ENCODE measurements at regions not wholly inside any gene's neighbourhood (a gene's known extent, or its start where the extent isn't known, plus 50 kb on each side); places are given as distances from the start of the nearest gene placed in this dataset.

GRCh38 chr6:144578385-144579350 is 293.5 kb downstream of the UTRN start:
- DNase-seq (ENCODE audit: low spot score): no peak

GRCh38 chr6:144580039-144580438 is 294.9 kb downstream of the UTRN start:
- DNase-seq (ENCODE audit: low spot score): no peak

DNA sequence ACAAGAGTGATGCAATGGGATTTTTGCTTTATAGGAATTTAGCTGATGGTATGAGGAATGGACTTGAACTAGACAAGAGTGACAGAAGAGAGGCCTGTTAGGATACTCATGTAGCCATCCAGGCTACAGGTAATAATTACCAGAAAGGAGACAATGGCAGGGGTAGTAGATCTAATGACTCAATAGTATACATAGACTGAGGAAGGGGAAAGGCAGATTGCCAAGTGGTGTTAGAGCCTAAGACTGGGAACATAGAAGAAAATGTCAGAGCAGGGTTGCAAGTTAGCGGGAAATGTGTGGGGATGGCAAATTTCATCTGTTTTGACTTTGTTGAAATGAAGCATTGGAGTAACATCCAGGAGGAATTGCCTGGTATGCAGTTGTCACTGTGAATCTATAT is 295.6 kb downstream of the UTRN start:
- DNase-seq (ENCODE audit: low spot score): no peak

GRCh38 chr6:144581812-144582537 is 296.8 kb downstream of the UTRN start:
- no peak for DNase-seq (ENCODE audit: low spot score)

DNA sequence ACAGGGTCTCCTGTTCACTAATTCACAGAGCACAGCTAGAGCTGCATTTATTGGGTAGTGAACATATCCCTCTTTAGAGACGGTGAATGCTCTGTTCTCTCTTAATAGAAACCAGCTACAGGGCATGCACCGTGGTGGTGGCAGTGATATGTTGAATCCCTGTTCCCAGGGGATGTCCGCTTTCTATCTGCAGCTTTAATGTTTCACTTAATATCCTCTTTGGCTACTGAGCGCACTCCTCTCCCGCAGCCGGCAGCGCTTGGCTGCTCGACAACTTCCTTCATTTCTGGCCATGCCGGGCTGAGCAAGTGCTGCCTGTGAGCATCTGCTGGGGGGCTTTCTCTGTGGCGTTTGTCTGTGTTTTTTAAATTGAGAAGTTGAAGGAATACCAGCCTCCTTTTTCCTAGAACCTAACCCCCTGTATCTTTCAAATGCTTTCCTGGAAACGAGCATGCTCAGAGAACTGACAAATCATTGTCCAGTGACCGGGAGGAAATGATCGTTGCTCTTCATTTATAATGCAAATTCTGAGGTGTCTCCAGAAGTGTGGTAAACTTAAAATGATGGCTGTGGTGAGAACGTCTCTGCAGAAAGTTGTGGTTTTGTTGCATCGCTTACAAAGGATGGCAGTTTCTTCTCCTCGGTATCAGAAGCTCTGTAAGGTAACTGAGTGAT is 297.9 kb downstream of the UTRN start:
- DNase-seq (ENCODE audit: low spot score): no peak

- DNase-seq (ENCODE audit: low spot score): no peak
These were observed 298.4 kb downstream of the UTRN start for GRCh38 chr6:144583614-144583954.

GRCh38 chr6:144585217-144585814 is 300.2 kb downstream of the UTRN start:
- DNase-seq (ENCODE audit: low spot score): no peak

- DNase-seq (ENCODE audit: low spot score): no peak
These were observed 301.9 kb downstream of the UTRN start for GRCh38 chr6:144586986-144587385.

GRCh38 chr6:144588697-144589325 is 303.7 kb downstream of the UTRN start:
- DNase-seq (ENCODE audit: low spot score): no peak

DNA sequence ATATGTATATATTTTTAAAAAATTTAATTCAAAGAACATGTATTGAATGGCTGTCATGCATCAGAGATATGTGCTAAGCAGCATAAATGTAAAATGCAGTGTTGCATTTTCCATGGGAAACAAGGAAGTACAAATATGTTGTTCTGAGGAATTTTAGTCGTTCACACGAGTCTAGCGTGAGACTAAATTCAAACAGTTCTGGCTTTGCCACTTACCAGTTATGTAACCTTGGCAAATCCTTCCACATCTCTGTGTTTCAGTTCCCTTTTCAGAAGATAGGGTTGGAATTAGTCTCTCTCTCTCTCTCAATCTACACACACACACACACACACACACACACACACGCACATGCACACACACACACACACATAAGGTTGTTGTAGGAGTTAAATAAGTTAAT is 305.4 kb downstream of the UTRN start:
- no peak for DNase-seq (ENCODE audit: low spot score)

GRCh38 chr6:144593392-144593791 is 308.3 kb downstream of the UTRN start:
- DNase-seq (ENCODE audit: low spot score): no peak

DNA sequence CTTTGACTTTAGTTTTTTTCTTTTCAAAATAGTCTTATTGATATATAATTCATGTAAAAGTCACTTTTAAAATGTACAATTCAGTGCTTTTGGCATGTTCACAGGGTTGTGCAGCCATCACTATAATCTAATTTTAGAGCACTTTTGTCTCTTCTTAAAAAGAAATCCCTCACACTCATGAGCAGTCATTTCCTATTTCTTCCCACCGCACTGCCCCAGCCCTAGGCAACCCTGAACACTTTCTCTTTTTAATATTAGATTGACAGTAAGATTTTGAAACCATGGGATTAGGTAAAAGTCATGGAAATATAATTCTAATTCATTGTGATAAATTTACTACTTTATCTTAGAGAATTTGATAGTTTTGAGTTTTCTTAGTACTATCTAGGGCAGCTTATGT is 309.4 kb downstream of the UTRN start:
- DNase-seq (ENCODE audit: low spot score): no peak

- no peak for DNase-seq (ENCODE audit: low spot score)
These were observed 310.1 kb downstream of the UTRN start for GRCh38 chr6:144595266-144595665.

DNA sequence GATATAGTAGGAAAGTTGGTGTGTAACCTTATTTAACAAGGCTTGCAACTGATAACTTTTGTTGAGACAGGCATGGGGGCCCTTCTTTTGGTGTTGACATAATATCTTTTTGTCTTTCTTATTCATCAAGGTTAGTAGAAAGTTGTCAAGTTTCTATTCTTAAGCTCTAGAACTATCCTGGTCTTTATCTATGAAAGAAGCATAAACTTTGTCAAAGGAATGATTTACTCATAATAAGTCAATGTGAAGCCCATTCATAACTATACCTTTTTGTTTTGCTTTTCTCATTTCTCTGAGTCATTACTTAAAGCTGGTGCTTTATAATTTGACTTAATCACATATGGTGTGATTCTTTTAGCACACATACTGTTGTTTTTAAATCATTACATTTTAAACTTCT is 312.4 kb downstream of the UTRN start:
- no peak for DNase-seq (ENCODE audit: low spot score)

GRCh38 chr6:144599615-144600014 is 314.5 kb downstream of the UTRN start:
- no peak for DNase-seq (ENCODE audit: low spot score)

DNA sequence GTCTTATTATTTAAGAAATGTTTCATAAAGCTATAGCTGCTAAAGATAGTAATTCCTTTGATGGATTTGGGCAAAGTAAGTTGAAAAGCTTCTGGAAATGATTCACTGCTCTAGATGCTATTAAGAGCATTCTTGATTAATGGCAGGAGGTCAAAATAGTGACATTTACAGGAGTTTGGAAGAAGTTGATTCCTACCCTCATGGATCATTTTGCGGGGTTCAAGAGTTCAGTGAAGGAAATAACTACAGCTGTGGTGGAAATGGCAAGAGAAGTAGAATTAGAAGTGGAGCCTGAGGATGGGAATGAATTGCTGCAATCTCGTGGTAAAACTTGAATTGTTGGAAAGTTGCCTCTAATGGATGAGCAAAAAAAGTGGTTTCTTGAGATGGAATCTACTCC is 316.1 kb downstream of the UTRN start:
- no peak for DNase-seq (ENCODE audit: low spot score)

GRCh38 chr6:144602523-144603180 is 317.5 kb downstream of the UTRN start:
- no peak for DNase-seq (ENCODE audit: low spot score)

DNA sequence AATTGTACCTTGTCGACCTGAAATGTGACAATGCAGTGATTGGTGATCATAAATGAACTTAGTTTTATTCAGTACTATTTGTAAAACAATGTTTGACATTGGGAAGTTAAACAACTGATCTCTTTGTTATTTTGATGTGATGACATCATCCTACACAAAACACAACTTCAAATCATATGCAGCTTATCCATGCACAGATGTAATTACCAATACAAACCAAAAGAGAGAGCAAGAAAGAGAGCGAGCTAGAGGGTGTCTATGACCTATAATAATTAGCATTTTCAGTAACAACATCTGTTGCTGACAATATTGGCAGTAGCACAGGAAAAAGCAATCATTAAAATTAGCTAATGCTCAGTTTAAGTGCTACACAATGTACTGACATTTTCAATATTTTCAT is 320.9 kb downstream of the UTRN start:
- no peak for DNase-seq (ENCODE audit: low spot score)

GRCh38 chr6:144607998-144608735 is 323.0 kb downstream of the UTRN start:
- no peak for DNase-seq (ENCODE audit: low spot score)

DNA sequence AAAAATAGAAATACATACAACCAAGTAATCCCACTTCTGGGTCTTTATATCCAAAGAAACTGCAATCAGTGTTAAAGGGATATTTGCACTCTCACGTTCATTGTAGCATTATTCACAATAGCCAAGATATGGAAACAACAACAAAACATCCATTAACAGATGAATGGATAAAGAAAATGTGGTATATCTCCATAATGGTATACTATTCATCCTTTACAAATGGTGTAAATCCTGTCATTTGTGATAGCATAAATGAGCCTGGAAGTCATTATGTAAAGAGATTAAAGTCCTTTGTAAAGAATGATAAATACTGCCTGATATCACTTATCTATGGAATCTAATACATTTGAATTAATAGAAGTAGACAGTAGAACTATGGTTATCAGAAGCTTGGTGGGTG is 327.7 kb downstream of the UTRN start:
- DNase-seq (ENCODE audit: low spot score): no peak
